ENCODE measurements at regions not wholly inside any gene's neighbourhood (a gene's known extent, or its start where the extent isn't known, plus 50 kb on each side); places are given as distances from the start of the nearest gene placed in this dataset.

- TF ChIP-seq EP300 (IDR thresholded peaks at IDR 0.05) (no peak), CTCF (IDR thresholded peaks at IDR 0.05) (no peak)
Measured at GRCh38 chr10:110445871-110446270, 51.8 kb upstream of the DUSP5 start.

Measured in tibial nerve (tissue), 4 donors.